ENCODE measurements at regions not wholly inside any gene's neighbourhood (a gene's known extent, or its start where the extent isn't known, plus 50 kb on each side); places are given as distances from the start of the nearest gene placed in this dataset.

DNA sequence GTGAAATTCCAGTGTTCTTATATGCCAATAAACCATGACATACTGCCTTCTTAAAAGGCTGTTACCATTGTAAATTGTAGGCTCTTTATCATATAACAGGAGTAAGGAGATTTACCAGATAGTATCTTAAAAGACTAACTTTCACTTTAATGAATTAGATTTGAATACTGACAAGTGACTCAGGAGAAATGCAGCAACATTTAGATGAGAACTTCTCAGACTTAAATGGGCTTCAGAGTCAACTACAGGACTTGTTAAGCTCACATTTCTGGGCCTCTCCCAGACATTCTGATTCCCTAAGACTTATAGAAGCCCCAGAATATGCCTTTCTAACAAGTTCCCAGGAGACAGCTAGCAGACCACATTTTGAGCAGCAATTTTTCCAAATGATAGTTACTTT is 466.3 kb downstream of the ARL4A start:
- Histone ChIP-seq H3K36me3 (ENCODE audit: control insufficient read depth, insufficient read depth, low read length) (no peaks in the 10 kb centered on the region), H3K4me1 (ENCODE audit: control insufficient read depth, insufficient read depth, low read length, poor library complexity, severe bottlenecking) (no peaks in the 10 kb centered on the region), H3K9me3 (ENCODE audit: control insufficient read depth, low read length) (no peaks in the 10 kb centered on the region), H3K27ac (ENCODE audit: low read depth, low read length, severe bottlenecking) (no peak overlapping the region), H3K4me3 (ENCODE audit: extremely low read depth, insufficient read depth, low read length, poor library complexity, severe bottlenecking) (no peak overlapping the region)

DNA sequence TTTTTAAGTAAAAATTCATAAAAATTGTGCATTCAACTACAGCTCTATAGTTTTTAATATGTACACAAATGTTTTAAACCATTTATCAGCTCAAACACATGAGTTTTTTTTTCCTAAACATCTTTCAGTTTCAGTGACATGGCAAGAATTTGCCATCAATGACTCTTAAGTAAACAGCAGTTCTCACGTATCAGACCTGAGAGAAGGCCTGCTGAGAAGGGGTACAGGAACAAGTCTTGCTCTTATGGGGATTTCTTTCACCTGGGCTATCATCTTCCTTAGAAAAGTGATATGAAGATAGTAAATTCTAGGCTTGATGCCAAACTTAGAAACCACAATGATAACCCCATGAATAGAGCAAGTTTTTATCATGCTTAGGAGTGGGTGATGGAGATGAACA is 467.8 kb downstream of the ARL4A start:
- H3K9me3 ChIP-seq (ENCODE audit: control insufficient read depth, low read length) = no peaks in the 10 kb centered on the region
- H3K4me1 ChIP-seq (ENCODE audit: control insufficient read depth, insufficient read depth, low read length, poor library complexity, severe bottlenecking) = no peaks in the 10 kb centered on the region
- no peak overlapping the region for H3K4me3 ChIP-seq (ENCODE audit: extremely low read depth, insufficient read depth, low read length, poor library complexity, severe bottlenecking)
- no peaks in the 10 kb centered on the region for H3K36me3 ChIP-seq (ENCODE audit: control insufficient read depth, insufficient read depth, low read length)
- H3K27ac ChIP-seq (ENCODE audit: low read depth, low read length, severe bottlenecking) = no peak overlapping the region
- 67% methylated on average over 1 of the region's 1 CpG; no CpG with 5 or more reads in 1 of the 2 experiments for WGBS, 2 experiments (ENCODE audit: insufficient coverage in 2 of 2)

DNA sequence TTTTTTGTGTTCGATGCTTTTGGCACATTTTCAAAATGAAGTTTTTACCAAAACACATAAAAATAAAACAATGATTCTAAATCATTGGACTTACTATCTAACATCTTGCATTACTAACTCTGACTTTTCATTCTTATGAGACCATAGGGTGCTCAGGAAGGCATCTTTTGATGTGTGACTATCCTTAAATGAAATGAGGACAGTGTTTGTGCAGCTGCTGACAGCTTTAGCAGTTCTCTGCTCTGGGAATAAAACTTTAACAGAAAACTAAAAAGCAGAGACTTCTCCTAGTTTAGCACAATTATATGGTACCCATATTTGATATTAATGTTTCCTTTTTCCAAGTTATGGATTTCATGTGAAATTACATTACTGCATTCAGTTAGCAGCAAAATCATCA is 471.6 kb downstream of the ARL4A start:
- no CpG with 5 or more reads among the region's 1 CpG for WGBS, 2 experiments (ENCODE audit: insufficient coverage in 2 of 2)
- Histone ChIP-seq H3K27ac (ENCODE audit: low read depth, low read length, severe bottlenecking) (no peak overlapping the region), H3K4me1 (ENCODE audit: control insufficient read depth, insufficient read depth, low read length, poor library complexity, severe bottlenecking) (no peaks in the 10 kb centered on the region), H3K36me3 (ENCODE audit: control insufficient read depth, insufficient read depth, low read length) (no peaks in the 10 kb centered on the region), H3K4me3 (ENCODE audit: extremely low read depth, insufficient read depth, low read length, poor library complexity, severe bottlenecking) (no peak overlapping the region), H3K9me3 (ENCODE audit: control insufficient read depth, low read length) (no peaks in the 10 kb centered on the region)

DNA sequence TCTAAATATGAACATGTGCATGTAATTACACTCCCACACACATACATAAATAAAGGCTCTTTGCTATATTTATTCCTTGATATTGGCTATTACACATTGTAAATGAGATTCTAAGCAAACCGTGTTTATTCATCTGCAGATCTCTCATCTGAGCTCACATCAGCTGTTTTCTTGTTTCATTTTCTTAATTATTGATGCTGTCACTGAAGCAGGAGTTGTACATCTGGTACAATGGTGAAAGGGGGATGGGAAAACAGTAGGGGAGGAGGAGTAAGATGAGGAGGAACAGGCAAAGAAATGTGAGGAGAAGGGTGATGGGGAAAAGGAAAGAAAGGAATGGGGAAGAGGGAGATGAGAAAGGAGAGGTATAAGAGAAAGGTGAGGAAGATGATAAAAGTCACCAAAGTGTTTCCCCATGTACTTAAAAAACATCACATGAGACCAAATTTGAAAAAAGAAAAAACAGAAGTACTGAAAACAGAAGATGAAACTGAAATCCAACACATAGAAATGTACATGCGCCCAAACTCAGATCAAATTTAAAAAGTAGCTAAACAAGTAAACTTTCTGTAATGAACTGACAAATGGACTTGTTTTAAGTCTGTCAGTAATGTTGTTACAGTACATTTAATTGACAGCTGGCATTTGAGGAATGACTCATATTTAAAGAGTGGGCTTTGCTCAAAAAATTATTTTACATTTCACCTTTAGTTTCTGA is 472.2 kb downstream of the ARL4A start:
- Histone ChIP-seq H3K4me3 (ENCODE audit: extremely low read depth, insufficient read depth, low read length, poor library complexity, severe bottlenecking) (no peak overlapping the region), H3K9me3 (ENCODE audit: control insufficient read depth, low read length) (no peaks in the 10 kb centered on the region), H3K4me1 (ENCODE audit: control insufficient read depth, insufficient read depth, low read length, poor library complexity, severe bottlenecking) (no peaks in the 10 kb centered on the region), H3K36me3 (ENCODE audit: control insufficient read depth, insufficient read depth, low read length) (no peaks in the 10 kb centered on the region), H3K27ac (ENCODE audit: low read depth, low read length, severe bottlenecking) (no peak overlapping the region)
- WGBS, 2 experiments (ENCODE audit: insufficient coverage in 2 of 2) = no CpG with 5 or more reads among the region's 2 CpGs

DNA sequence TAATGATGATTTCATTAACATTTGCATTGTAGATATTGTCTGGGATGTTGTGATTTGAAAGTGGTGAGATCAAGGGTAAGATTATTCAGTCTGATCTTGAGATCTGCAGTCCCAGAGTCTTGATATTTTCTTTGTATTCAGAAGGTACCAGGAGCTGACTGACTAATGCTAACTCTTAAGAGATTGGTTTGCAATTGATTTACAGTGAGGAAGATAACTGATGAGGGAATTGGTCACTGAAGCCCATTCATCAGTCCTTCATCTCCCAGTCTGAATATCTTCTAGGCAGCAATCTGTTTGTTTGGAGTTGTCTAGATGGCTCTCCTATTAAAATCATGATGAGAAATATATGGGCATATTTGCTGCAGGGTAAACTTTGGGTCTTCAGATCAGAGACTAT is 473.7 kb downstream of the ARL4A start:
- Histone ChIP-seq H3K27ac (ENCODE audit: low read depth, low read length, severe bottlenecking) (no peak overlapping the region), H3K4me3 (ENCODE audit: extremely low read depth, insufficient read depth, low read length, poor library complexity, severe bottlenecking) (no peak overlapping the region), H3K4me1 (ENCODE audit: control insufficient read depth, insufficient read depth, low read length, poor library complexity, severe bottlenecking) (no peaks in the 10 kb centered on the region), H3K36me3 (ENCODE audit: control insufficient read depth, insufficient read depth, low read length) (no peaks in the 10 kb centered on the region), H3K9me3 (ENCODE audit: control insufficient read depth, low read length) (no peaks in the 10 kb centered on the region)

DNA sequence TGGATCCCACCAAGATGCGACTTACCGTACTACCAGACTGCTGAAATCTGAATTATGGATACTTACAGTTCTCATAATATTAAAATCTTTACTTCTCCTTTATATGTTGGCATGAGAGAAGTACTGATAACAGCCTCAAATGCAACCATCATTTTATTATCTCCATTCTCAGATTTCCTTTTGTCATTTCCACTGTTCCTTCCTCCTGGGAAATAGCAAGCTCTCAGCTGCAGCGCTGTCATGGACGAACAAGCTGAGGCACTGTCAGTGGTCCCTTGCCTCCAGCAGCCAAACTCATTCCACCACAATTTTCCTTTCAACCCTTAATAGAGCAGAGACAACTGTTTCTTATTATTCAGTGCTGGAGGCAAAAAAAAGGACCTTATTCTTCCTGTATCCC is 478.4 kb downstream of the ARL4A start:
- H3K4me1 ChIP-seq (ENCODE audit: control insufficient read depth, insufficient read depth, low read length, poor library complexity, severe bottlenecking) = no peaks in the 10 kb centered on the region
- H3K4me3 ChIP-seq (ENCODE audit: extremely low read depth, insufficient read depth, low read length, poor library complexity, severe bottlenecking) = no peak overlapping the region
- H3K9me3 ChIP-seq (ENCODE audit: control insufficient read depth, low read length) = no peaks in the 10 kb centered on the region
- H3K27ac ChIP-seq (ENCODE audit: low read depth, low read length, severe bottlenecking) = no peak overlapping the region
- WGBS, 2 experiments (ENCODE audit: insufficient coverage in 2 of 2) = 100% methylated on average over 2 of the region's 4 CpGs; no CpG with 5 or more reads in 1 of the 2 experiments
- H3K36me3 ChIP-seq (ENCODE audit: control insufficient read depth, insufficient read depth, low read length) = no peaks in the 10 kb centered on the region

DNA sequence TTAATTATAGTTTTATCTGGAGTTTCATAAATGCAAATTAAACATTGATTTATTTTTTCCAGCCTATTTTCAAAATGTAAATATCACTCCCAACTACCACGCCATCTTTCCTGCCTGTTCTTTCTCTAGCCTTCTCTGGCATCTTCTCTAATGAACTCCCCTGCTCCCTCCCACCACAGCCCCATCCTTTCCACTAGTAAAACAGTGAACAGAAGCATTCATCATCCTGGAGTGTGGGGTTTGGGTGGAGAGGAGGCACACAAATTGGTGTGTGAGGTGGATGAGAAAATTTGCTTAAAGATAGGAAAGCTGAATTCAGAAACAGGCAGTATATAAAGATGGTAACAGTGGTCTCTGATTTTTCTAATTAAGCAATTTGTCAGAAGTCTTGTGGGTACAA is 479.4 kb downstream of the ARL4A start:
- H3K9me3 ChIP-seq (ENCODE audit: control insufficient read depth, low read length) = no peaks in the 10 kb centered on the region
- WGBS, 2 experiments (ENCODE audit: insufficient coverage in 2 of 2) = 100% methylated on average over 1 of the region's 1 CpG; no CpG with 5 or more reads in 1 of the 2 experiments
- H3K4me1 ChIP-seq (ENCODE audit: control insufficient read depth, insufficient read depth, low read length, poor library complexity, severe bottlenecking) = no peaks in the 10 kb centered on the region
- no peak overlapping the region for H3K27ac ChIP-seq (ENCODE audit: low read depth, low read length, severe bottlenecking)
- H3K4me3 ChIP-seq (ENCODE audit: extremely low read depth, insufficient read depth, low read length, poor library complexity, severe bottlenecking) = no peak overlapping the region
- H3K36me3 ChIP-seq (ENCODE audit: control insufficient read depth, insufficient read depth, low read length) = no peaks in the 10 kb centered on the region

DNA sequence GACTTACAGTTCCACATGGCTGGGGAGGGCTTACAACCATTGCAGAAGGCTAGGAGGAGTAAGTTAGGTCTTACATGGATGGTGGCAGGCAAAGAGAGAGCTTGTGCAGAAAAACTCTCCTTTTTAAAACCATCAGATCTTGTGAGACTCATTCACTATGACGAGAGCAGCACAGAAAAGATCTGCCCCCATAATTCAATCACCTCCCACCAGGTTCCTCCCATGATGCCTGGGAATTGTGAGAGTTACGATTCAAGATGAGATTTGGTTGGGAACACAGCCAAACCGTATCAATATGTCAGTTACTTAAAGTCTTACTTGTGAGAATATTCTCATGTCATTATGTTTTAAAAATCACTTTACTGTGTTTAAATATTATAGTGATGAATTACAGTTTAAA is 481.9 kb downstream of the ARL4A start:
- Histone ChIP-seq H3K4me3 (ENCODE audit: extremely low read depth, insufficient read depth, low read length, poor library complexity, severe bottlenecking) (no peak overlapping the region), H3K9me3 (ENCODE audit: control insufficient read depth, low read length) (no peaks in the 10 kb centered on the region), H3K36me3 (ENCODE audit: control insufficient read depth, insufficient read depth, low read length) (no peaks in the 10 kb centered on the region), H3K4me1 (ENCODE audit: control insufficient read depth, insufficient read depth, low read length, poor library complexity, severe bottlenecking) (no peaks in the 10 kb centered on the region), H3K27ac (ENCODE audit: low read depth, low read length, severe bottlenecking) (no peak overlapping the region)
- no CpG with 5 or more reads among the region's 3 CpGs for WGBS, 2 experiments (ENCODE audit: insufficient coverage in 2 of 2)

DNA sequence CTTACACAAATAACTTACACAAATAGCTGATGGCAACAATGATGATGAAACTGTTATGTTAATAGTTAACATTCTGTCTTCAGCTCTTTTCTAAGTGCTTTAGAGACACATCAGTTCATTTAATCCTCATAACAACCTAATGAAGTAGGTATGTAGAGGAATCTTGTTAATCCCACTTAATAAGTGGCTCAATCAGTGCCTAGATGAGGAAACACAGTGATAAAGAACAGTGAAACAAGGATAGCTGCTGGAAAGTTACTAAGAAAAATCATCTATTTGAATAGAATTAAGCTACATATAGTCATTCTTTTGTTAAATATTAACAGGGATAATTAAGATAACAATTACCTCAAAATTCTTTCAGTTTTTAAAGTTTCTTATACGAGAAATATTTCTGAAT is 487.6 kb downstream of the ARL4A start:
- no peaks in the 10 kb centered on the region for H3K4me1 ChIP-seq (ENCODE audit: control insufficient read depth, insufficient read depth, low read length, poor library complexity, severe bottlenecking)
- no peak overlapping the region for H3K4me3 ChIP-seq (ENCODE audit: extremely low read depth, insufficient read depth, low read length, poor library complexity, severe bottlenecking)
- WGBS, 2 experiments (ENCODE audit: insufficient coverage in 2 of 2) = no CpG with 5 or more reads among the region's 1 CpG
- no peak overlapping the region for H3K27ac ChIP-seq (ENCODE audit: low read depth, low read length, severe bottlenecking)
- no peaks in the 10 kb centered on the region for H3K9me3 ChIP-seq (ENCODE audit: control insufficient read depth, low read length)
- H3K36me3 ChIP-seq (ENCODE audit: control insufficient read depth, insufficient read depth, low read length) = no peaks in the 10 kb centered on the region

DNA sequence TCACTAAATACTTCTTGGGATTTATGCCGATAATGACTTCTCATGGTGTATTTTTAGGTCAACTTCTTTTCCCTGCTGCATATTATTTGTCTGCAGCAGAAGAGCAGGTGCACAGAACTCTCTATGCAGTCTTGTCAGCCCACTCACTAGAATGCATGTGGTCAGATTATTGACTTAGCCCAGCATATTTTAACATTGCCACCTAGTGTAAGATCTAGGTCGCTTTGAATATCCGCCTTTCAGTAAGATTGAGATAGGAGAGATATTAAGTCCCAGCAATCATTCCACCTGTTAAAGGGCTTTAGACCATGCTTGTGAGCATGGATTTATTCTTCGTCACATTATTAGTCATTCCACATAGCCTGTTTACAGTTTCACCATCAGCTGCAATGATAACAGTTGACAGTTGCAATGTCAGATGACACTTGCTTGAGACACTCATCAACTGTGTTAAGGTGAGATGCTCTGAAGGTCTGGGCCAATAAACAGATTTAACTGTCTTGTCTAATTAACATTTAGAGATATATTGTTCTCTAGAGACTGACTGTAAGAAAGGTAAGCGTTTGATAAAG is 491.7 kb downstream of the ARL4A start:
- Histone ChIP-seq H3K4me3 (ENCODE audit: extremely low read depth, insufficient read depth, low read length, poor library complexity, severe bottlenecking) (no peak overlapping the region), H3K36me3 (ENCODE audit: control insufficient read depth, insufficient read depth, low read length) (no peaks in the 10 kb centered on the region), H3K9me3 (ENCODE audit: control insufficient read depth, low read length) (no peaks in the 10 kb centered on the region), H3K27ac (ENCODE audit: low read depth, low read length, severe bottlenecking) (no peak overlapping the region), H3K4me1 (ENCODE audit: control insufficient read depth, insufficient read depth, low read length, poor library complexity, severe bottlenecking) (peaks cover 5% of the 10 kb centered on the region)
- WGBS, 2 experiments (ENCODE audit: insufficient coverage in 2 of 2) = 77 to 100% methylated on average over 1 to 4 of the region's 5 CpGs

DNA sequence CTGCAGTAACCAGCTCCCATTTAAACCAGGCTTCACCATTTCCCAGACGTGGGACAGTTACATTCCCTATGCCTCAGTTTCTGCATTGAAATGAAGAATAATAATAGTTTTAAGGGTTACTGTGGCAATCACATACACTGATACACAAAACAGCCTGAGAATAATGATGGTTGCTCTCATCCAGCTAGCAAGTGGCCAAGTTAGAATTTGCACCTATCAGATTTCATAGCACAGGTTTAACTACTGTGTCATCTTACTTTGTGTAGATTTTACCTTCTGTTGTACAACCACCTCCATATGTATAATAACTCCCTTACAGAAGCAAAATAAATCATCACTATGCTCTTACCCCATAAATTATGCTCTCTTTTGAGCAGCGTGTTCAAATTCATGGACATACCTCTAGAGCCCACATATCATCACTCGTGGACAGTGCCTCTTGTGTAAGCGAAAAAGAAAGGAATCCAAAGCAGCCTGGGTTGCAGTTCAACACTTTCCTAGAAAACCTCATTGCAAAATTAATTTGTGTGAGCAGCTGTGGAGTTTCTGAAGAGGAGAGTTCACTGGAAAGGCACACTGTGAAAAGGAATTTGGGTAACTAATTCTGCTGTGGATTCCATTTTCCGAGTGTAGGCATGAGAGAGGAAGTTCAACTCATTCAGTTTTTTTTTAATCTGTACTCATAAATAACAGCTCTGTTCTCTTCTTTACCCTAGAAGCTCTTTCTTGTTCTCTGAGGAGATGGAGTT is 492.5 kb downstream of the ARL4A start:
- 83 to 93% methylated on average over 1 to 2 of the region's 5 CpGs for whole genome bisulfite sequencing, 2 experiments (ENCODE audit: insufficient coverage in 2 of 2)

More for the DNA sequence above, 492.5 kb downstream of the ARL4A start:
- H3K27ac ChIP-seq (ENCODE audit: low read depth, low read length, severe bottlenecking) = peak overlapping the region; percentile 39
- no peaks in the 10 kb centered on the region for H3K9me3 ChIP-seq (ENCODE audit: control insufficient read depth, low read length)
- peaks cover 5% of the 10 kb centered on the region for H3K4me1 ChIP-seq (ENCODE audit: control insufficient read depth, insufficient read depth, low read length, poor library complexity, severe bottlenecking)
- no peak overlapping the region for H3K4me3 ChIP-seq (ENCODE audit: extremely low read depth, insufficient read depth, low read length, poor library complexity, severe bottlenecking)
- no peaks in the 10 kb centered on the region for H3K36me3 ChIP-seq (ENCODE audit: control insufficient read depth, insufficient read depth, low read length)
